Mesenchymal stem cell (in vitro differentiated cells and primary cell): ENCODE measurements at regions not wholly inside any gene's neighbourhood (a gene's known extent, or its start where the extent isn't known, plus 50 kb on each side); places are given as distances from the start of the nearest gene placed in this dataset.
"Not testable (repeated sequence)": the region's sequence is repeated elsewhere in the genome, so short reads cannot be mapped to it uniquely, and the experiment has no call there.

Source experiments
- DNase-seq: peaks from one replicate; pipeline ENCODE4 v3.0.0-alpha.2; 2013
- H2AFZ ChIP-seq: one replicate; pipeline ENCODE4 v1.6.1; 2013; ENCODE audit warnings: low read depth, mild to moderate bottlenecking, control low read depth, inconsistent platforms, low read length, moderate library complexity
- H2AK5ac ChIP-seq: 2 replicates; pipeline ENCODE4 v1.6.1; 2013; ENCODE audit warnings: low read length, moderate library complexity, mild to moderate bottlenecking, inconsistent platforms; ENCODE audit not compliant: severe bottlenecking
- H2BK120ac ChIP-seq: one replicate; pipeline ENCODE4 v1.6.1; 2013; ENCODE audit warnings: low read depth, mild to moderate bottlenecking, inconsistent platforms, low read length, moderate library complexity
- H2BK12ac ChIP-seq, 2 experiments: one replicate each; pipeline ENCODE4 v1.6.1; 2013; ENCODE audit warnings: inconsistent platforms in 2 of 2, low read length in 2 of 2, mild to moderate bottlenecking in 2 of 2, moderate library complexity in 2 of 2, control low read depth in 1 of 2
- H2BK15ac ChIP-seq: one replicate; pipeline ENCODE4 v1.6.1; 2013; ENCODE audit warnings: mild to moderate bottlenecking, low read depth, inconsistent platforms; ENCODE audit not compliant: poor library complexity, severe bottlenecking
- H2BK5ac ChIP-seq: 2 replicates; pipeline ENCODE4 v1.6.1; 2013; ENCODE audit warnings: low read depth, mild to moderate bottlenecking, low read length, control low read depth, inconsistent platforms; ENCODE audit not compliant: poor library complexity, severe bottlenecking
- H3K14ac ChIP-seq, 2 experiments: one replicate each; pipeline ENCODE4 v1.6.1; 2013; ENCODE audit warnings: inconsistent platforms in 2 of 2, low read length in 2 of 2, control low read depth in 1 of 2, mild to moderate bottlenecking in 1 of 2, moderate library complexity in 1 of 2
- H3K18ac ChIP-seq, 2 experiments: one replicate each; pipeline ENCODE4 v1.6.1; 2013; ENCODE audit warnings: inconsistent platforms in 2 of 2, low read length in 2 of 2, control low read depth in 1 of 2, low read depth in 1 of 2, mild to moderate bottlenecking in 1 of 2
- H3K23ac ChIP-seq, 2 experiments: one replicate each; pipeline ENCODE4 v1.6.1; 2013; ENCODE audit warnings: inconsistent platforms in 2 of 2, low read length in 2 of 2, mild to moderate bottlenecking in 2 of 2, moderate library complexity in 2 of 2, control low read depth in 1 of 2
- H3K27ac ChIP-seq: 2 replicates; pipeline ENCODE4 v1.5.1; 2013; ENCODE audit warnings: mild to moderate bottlenecking, moderate library complexity, low read length, control low read depth, inconsistent platforms; ENCODE audit not compliant: poor library complexity, severe bottlenecking
- H3K27me3 ChIP-seq, 2 experiments: 2 replicates each; pipeline versions ENCODE4 v1.6.1 to v1.7.0; 2013; ENCODE audit warnings: low read length in 2 of 2, mild to moderate bottlenecking in 2 of 2, moderate library complexity in 2 of 2, control low read depth in 1 of 2, inconsistent platforms in 1 of 2; ENCODE audit not compliant: control insufficient read depth in 1 of 2, insufficient read depth in 1 of 2
- H3K36me3 ChIP-seq, 2 experiments: 2 replicates each; pipeline versions ENCODE4 v1.6.1 to v1.7.0; 2013; ENCODE audit warnings: low read length in 2 of 2, control low read depth in 1 of 2, inconsistent platforms in 1 of 2, low read depth in 1 of 2, mild to moderate bottlenecking in 1 of 2; ENCODE audit not compliant: insufficient read depth in 2 of 2, control insufficient read depth in 1 of 2
- H3K4ac ChIP-seq, 2 experiments: one replicate each; pipeline ENCODE4 v1.6.1; 2013; ENCODE audit warnings: inconsistent platforms in 2 of 2, low read length in 2 of 2, mild to moderate bottlenecking in 2 of 2, moderate library complexity in 2 of 2, control low read depth in 1 of 2, low read depth in 1 of 2
- H3K4me1 ChIP-seq: 2 replicates; pipeline ENCODE4 v1.6.1; 2013; ENCODE audit warnings: low read depth, low read length, control low read depth; ENCODE audit not compliant: control insufficient read depth, insufficient read depth
- H3K4me2 ChIP-seq: 2 replicates; pipeline ENCODE4 v1.6.1; 2013; ENCODE audit warnings: low read length, mild to moderate bottlenecking, inconsistent platforms; ENCODE audit not compliant: poor library complexity, severe bottlenecking
- H3K4me3 ChIP-seq, 2 experiments: 2 replicates each; pipeline versions ENCODE4 v1.5.1 to v1.7.0; 2013; ENCODE audit warnings: low read length in 2 of 2, mild to moderate bottlenecking in 2 of 2, control low read depth in 1 of 2, low read depth in 1 of 2; ENCODE audit not compliant: insufficient read depth in 1 of 2
- H3K79me1 ChIP-seq: replicated peaks from 2 replicates; pipeline ENCODE4 v1.6.1; 2013; ENCODE audit warnings: mild to moderate bottlenecking, control low read depth, low read length, inconsistent platforms; ENCODE audit not compliant: poor library complexity, severe bottlenecking
- H3K9ac ChIP-seq: 2 replicates; pipeline ENCODE4 v1.7.0; 2013; ENCODE audit warnings: mild to moderate bottlenecking, low read length, moderate library complexity
- H3K9me3 ChIP-seq: 2 replicates; pipeline ENCODE4 v1.7.0; 2013; ENCODE audit warnings: mild to moderate bottlenecking, low read length; ENCODE audit not compliant: control insufficient read depth
- H4K8ac ChIP-seq: one replicate; pipeline ENCODE4 v1.6.1; 2013; ENCODE audit warnings: inconsistent platforms, mild to moderate bottlenecking, low read length, moderate library complexity
- H4K91ac ChIP-seq: one replicate; pipeline ENCODE4 v1.6.1; 2013; ENCODE audit warnings: mild to moderate bottlenecking, low read length, inconsistent platforms
- WGBS: methylation state at CpG from one replicate; pipeline ENCODE4 v1.1.7; 2013; ENCODE audit warnings: mixed read lengths; 5-methylcytosine and 5-hydroxymethylcytosine counted together

DNA sequence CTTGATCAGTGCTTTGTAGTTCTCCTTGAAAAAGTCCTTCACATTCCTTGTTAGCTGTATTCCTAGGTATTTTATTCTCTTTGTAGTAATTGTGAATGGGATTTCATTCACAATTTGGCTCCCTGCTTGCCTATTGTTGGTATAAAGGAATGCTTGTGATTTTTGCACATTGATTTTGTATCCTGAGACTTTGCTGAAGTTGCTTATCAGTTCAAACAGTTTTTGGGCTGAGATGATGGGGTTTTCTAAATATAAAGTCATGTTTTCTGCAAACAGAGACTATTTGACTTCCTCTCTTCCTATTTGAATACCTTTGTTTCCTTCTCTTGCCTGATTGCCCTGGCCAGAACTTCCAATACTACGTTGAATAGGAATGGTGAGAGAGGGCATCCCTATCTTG, 462.5 kb upstream of the GCFC2 start:
- not testable (repeated sequence) for H3K36me3 ChIP-seq, H3K4me3 ChIP-seq, H3K18ac ChIP-seq, H3K27ac ChIP-seq, H4K8ac ChIP-seq, H2BK15ac ChIP-seq, H3K4me2 ChIP-seq, H2AK5ac ChIP-seq, DNase-seq, H3K14ac ChIP-seq, H3K9ac ChIP-seq, H2BK5ac ChIP-seq, H3K23ac ChIP-seq, H3K9me3 ChIP-seq, H3K4ac ChIP-seq, H2BK120ac ChIP-seq, H4K91ac ChIP-seq, H3K79me1 ChIP-seq, H3K27me3 ChIP-seq, H3K4me1 ChIP-seq, H2AFZ ChIP-seq, H2BK12ac ChIP-seq
- 0% methylated on average over 1 of the region's 1 CpG for WGBS

DNA sequence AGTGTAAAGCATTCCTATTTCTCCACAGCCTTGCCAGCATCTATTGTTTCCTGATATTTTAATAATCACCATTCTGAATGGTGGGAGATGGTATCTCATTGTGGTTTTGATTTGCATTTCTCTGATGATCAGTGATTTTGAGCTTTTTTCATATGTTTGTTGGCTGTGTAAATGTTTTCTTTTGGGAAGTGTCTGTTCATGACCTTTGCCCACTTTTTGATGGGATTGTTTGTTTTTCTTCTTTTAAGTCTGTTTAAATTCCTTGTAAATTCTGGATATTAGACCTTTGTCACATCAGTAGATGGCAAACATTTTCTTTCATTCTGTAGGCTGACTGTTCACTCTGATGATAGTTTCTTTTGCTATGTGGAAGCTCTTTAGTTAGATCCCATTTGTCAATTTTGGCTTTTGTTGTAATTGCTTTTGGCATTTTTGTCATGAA, 461.5 kb upstream of the GCFC2 start:
- H3K27ac ChIP-seq, result not testable (repeated sequence)

DNA sequence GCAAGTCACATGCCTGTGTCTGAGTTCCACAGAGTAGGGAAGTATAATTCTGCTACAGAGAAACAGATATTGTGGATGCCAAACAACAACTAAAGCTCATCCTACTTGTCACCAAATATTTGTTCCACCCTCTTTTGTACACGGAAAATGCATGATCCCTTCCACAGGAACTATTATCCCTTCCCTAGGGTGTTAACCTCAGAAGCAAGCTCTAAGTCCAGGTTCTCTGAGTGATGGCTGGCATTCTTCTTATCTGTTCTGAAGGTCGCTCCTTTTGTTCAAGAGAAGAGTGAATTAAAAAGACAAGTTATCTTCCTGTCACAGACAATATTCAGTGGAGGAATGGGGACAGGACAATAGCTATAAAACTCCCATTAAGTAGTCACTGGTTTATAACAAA, 460.1 kb upstream of the GCFC2 start:
- H3K9ac ChIP-seq, result no peak overlapping the region
- H3K4me2 ChIP-seq, result no peak overlapping the region
- no peak overlapping the region for H4K91ac ChIP-seq
- no peak overlapping the region for H3K4me3 ChIP-seq
- H3K9me3 ChIP-seq, result no peaks in the 10 kb centered on the region
- no peaks in the 10 kb centered on the region for H3K79me1 ChIP-seq
- no peak overlapping the region for H3K23ac ChIP-seq
- no peak overlapping the region for H3K4ac ChIP-seq
- H3K27me3 ChIP-seq, result no peaks in the 10 kb centered on the region
- DNase-seq, result no peak
- no peaks in the 10 kb centered on the region for H3K4me1 ChIP-seq
- H2AK5ac ChIP-seq, result no peak overlapping the region
- H4K8ac ChIP-seq, result no peak overlapping the region
- H2BK15ac ChIP-seq, result no peak overlapping the region
- no peak overlapping the region for H3K18ac ChIP-seq
- no peak overlapping the region for H2BK5ac ChIP-seq
- H3K14ac ChIP-seq, result no peak overlapping the region
- 55% methylated on average over 2 of the region's 2 CpGs for WGBS
- no peak overlapping the region for H2AFZ ChIP-seq
- no peak overlapping the region for H3K27ac ChIP-seq
- H3K36me3 ChIP-seq, result no peaks in the 10 kb centered on the region
- H2BK12ac ChIP-seq, result no peak overlapping the region
- no peak overlapping the region for H2BK120ac ChIP-seq

More for the DNA sequence above, 461.5 kb upstream of the GCFC2 start:
- not testable (repeated sequence) for H4K91ac ChIP-seq, H2AK5ac ChIP-seq, H2BK15ac ChIP-seq, H3K79me1 ChIP-seq, H4K8ac ChIP-seq, H3K23ac ChIP-seq, H3K4me2 ChIP-seq, H3K14ac ChIP-seq, H3K4ac ChIP-seq, H3K9ac ChIP-seq, H2BK120ac ChIP-seq, H3K18ac ChIP-seq, H2AFZ ChIP-seq, DNase-seq, H2BK12ac ChIP-seq, H3K27me3 ChIP-seq, H3K4me3 ChIP-seq, H3K4me1 ChIP-seq, H3K36me3 ChIP-seq, H3K9me3 ChIP-seq, H2BK5ac ChIP-seq

DNA sequence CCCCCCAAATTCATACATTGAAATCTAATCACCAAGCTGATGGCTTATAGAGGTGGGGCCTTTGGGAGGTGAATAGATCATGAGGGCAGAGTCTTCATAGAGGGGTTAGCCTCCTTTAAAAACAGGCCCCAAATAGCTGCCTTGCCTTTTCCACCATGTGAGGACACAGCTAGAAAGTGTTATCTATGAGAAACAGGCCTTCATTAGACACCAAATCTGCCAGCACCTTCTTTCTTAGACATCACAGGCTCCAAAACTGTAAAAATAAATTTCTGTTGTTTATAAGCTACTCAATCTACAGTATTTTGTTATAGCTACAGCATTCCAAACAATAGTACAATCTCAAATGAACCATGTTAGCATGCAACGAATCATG, 459.3 kb upstream of the GCFC2 start:
- H3K27ac ChIP-seq, result no peak overlapping the region
- no peak overlapping the region for H3K9ac ChIP-seq
- H3K4ac ChIP-seq, result no peak overlapping the region
- H3K27me3 ChIP-seq, result no peaks in the 10 kb centered on the region
- H3K4me1 ChIP-seq, result no peaks in the 10 kb centered on the region
- no peak overlapping the region for H2BK120ac ChIP-seq
- 100% methylated on average over 1 of the region's 1 CpG for WGBS
- H3K9me3 ChIP-seq, result no peaks in the 10 kb centered on the region
- no peak overlapping the region for H4K8ac ChIP-seq
- no peaks in the 10 kb centered on the region for H3K79me1 ChIP-seq
- no peak overlapping the region for H2BK12ac ChIP-seq
- no peaks in the 10 kb centered on the region for H3K36me3 ChIP-seq
- no peak for DNase-seq
- no peak overlapping the region for H3K23ac ChIP-seq
- H2AK5ac ChIP-seq, result no peak overlapping the region
- H3K14ac ChIP-seq, result no peak overlapping the region
- no peak overlapping the region for H4K91ac ChIP-seq
- no peak overlapping the region for H2BK15ac ChIP-seq
- no peak overlapping the region for H3K4me2 ChIP-seq
- no peak overlapping the region for H3K4me3 ChIP-seq
- no peak overlapping the region for H2BK5ac ChIP-seq
- H2AFZ ChIP-seq, result no peak overlapping the region
- H3K18ac ChIP-seq, result no peak overlapping the region
